Vagina (tissue), 2 donors: ENCODE measurements at regions not wholly inside any gene's neighbourhood (a gene's known extent, or its start where the extent isn't known, plus 50 kb on each side); places are given as distances from the start of the nearest gene placed in this dataset.

Experiments used
- DNase-seq, 2 donors: peaks; one replicate each; pipeline ENCODE4 v3.0.0-alpha.2; 2017; ENCODE audit errors: extremely low spot score in 2 of 2
- H3K27ac ChIP-seq: fragments of 200-600 bp; sonication (generic); one replicate; pipeline ENCODE4 v1.5.1; 2019
- H3K27me3 ChIP-seq: fragments of 200-600 bp; sonication (generic); one replicate; pipeline ENCODE4 v1.5.1; 2019
- H3K36me3 ChIP-seq, 2 donors: fragments of 200-600 bp; sonication (generic); one replicate each; pipeline ENCODE4 v1.5.1; 2017 to 2019
- H3K4me1 ChIP-seq: fragments of 200-600 bp; sonication (generic); one replicate; pipeline ENCODE4 v1.5.1; 2019
- H3K4me3 ChIP-seq, 2 donors: fragments of 200-600 bp; sonication (generic); 1 replicate in 1 of 2; 2 replicates in 1 of 2; pipeline ENCODE4 v1.5.1; 2016 to 2019
- H3K9me3 ChIP-seq: fragments of 200-600 bp; sonication (generic); one replicate; pipeline ENCODE4 v1.5.1; 2019
- POLR2A ChIP-seq, 2 donors: fragments of 450-650 bp; IDR thresholded peaks; one replicate each; pipeline ENCODE4 v1.6.1; 2017; ENCODE audit warnings: antibody characterized with exemption in 2 of 2, mild to moderate bottlenecking in 2 of 2, moderate library complexity in 2 of 2
- POLR2AphosphoS5 ChIP-seq, 2 donors: sonication (generic); formaldehyde crosslinking; IDR thresholded peaks; one replicate each; pipeline ENCODE4 v1.9.0; 2017; ENCODE audit warnings: antibody characterized with exemption in 2 of 2, mild to moderate bottlenecking in 2 of 2, low read depth in 1 of 2; ENCODE audit not compliant: insufficient read depth in 1 of 2
- intact Hi-C: fragments of 100-400 bp; cut with DNase I; formaldehyde crosslinking; loops from one replicate; pipeline ENCODE4 v1.15.1; 2023
- TF ChIP-seq, protein P1 (sequence below), 3 experiments: fragments of 450-650 bp in 2 of 3; fragments of 200-600 bp in 1 of 3; sonication (generic) in 1 of 3; IDR thresholded peaks; one replicate each; pipeline ENCODE4 v1.5.1; 2017 to 2019; ENCODE audit warnings: antibody characterized with exemption in 3 of 3, mild to moderate bottlenecking in 2 of 3, moderate library complexity in 2 of 3

DNA sequence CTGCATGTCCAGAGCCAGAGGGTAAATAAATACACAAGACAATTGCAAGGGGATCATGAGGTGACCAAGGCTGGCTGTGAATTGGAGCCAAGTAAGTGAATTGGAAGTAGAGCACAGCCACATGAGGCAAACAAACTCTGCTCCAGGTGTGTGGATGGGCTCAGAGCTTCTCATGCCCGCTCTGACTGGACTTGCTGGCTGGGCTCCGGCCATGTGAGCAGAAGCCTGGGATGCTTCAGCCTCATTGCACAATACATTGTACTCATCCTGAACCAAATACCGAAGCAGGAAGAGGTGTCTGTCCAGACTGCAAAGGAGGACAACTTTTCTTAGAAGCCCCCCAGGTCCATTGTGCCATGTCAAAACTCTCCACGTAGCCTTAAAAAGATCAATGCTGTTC lies 193.0 kb downstream of the TTC8 start:
- H3K9me3 ChIP-seq: no peaks in the 10 kb centered on the region
- no peak overlapping the region for H3K27ac ChIP-seq
- H3K27me3 ChIP-seq: no peaks in the 10 kb centered on the region
- H3K4me1 ChIP-seq: no peaks in the 10 kb centered on the region
- intact Hi-C loops: no loop called here
- no peaks in the 10 kb centered on the region for H3K36me3 ChIP-seq
- TF ChIP-seq POLR2A (IDR thresholded peaks at IDR 0.05) (no peak), POLR2AphosphoS5 (IDR thresholded peaks at IDR 0.05; ENCODE audit: insufficient read depth in 1 of 2, low read depth in 1 of 2) (no peak)
- TF ChIP-seq, protein P1, sequence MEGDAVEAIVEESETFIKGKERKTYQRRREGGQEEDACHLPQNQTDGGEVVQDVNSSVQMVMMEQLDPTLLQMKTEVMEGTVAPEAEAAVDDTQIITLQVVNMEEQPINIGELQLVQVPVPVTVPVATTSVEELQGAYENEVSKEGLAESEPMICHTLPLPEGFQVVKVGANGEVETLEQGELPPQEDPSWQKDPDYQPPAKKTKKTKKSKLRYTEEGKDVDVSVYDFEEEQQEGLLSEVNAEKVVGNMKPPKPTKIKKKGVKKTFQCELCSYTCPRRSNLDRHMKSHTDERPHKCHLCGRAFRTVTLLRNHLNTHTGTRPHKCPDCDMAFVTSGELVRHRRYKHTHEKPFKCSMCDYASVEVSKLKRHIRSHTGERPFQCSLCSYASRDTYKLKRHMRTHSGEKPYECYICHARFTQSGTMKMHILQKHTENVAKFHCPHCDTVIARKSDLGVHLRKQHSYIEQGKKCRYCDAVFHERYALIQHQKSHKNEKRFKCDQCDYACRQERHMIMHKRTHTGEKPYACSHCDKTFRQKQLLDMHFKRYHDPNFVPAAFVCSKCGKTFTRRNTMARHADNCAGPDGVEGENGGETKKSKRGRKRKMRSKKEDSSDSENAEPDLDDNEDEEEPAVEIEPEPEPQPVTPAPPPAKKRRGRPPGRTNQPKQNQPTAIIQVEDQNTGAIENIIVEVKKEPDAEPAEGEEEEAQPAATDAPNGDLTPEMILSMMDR (IDR thresholded peaks at IDR 0.05): no peak
- no peak overlapping the region for H3K4me3 ChIP-seq
- DNase-seq: no peak

DNA sequence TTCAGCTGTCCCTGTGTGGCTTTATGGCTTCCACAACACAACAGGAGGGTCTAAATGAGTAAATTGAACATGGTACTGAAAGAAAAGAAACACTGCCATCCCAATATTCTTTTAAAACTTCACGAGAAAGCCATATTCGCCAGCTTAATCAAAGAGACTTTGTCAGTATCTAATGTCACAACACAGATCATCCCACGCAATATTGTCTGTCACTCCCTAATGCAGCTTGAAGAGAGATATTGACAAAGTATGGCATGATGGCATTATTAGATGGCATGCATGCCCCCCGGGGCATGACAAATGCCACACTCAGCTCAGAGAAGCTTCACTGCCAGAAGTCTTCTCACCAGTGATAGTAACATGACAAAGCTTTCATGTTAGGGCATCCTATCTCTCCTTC lies 197.8 kb downstream of the TTC8 start:
- no peak overlapping the region for H3K27ac ChIP-seq
- DNase-seq: no peak
- TF ChIP-seq POLR2A (IDR thresholded peaks at IDR 0.05) (no peak), POLR2AphosphoS5 (IDR thresholded peaks at IDR 0.05; ENCODE audit: insufficient read depth in 1 of 2, low read depth in 1 of 2) (no peak)
- TF ChIP-seq, protein P1 (IDR thresholded peaks at IDR 0.05): no peak
- intact Hi-C loops: no loop called here
- peaks cover 9% of the 10 kb centered on the region for H3K4me1 ChIP-seq
- no peaks in the 10 kb centered on the region for H3K27me3 ChIP-seq
- no peak overlapping the region for H3K4me3 ChIP-seq
- H3K9me3 ChIP-seq: no peaks in the 10 kb centered on the region
- H3K36me3 ChIP-seq: no peaks in the 10 kb centered on the region

DNA sequence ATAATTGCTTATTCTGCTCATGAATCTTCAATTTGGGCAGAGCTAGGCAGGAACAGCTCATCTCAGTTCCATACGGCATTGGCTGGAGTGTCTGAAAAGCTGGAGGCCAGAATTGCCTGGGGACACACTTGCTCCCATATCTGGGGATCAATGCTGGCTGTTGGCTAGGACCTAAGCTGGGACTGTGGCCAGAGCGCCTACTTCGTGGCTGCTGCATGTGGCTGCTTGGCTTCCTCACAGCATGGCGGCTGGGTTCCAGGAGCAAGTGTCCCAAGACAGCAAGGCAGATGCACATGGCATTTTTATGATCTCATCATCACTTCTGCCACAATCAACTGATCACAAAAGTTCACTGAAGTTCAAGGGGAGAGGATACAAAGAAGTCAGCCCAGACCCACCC lies 200.2 kb downstream of the TTC8 start:
- peak in 1 of 2 donors; percentile 40 for DNase-seq
- TF ChIP-seq POLR2AphosphoS5 (IDR thresholded peaks at IDR 0.05; ENCODE audit: insufficient read depth in 1 of 2, low read depth in 1 of 2) (no peak), POLR2A (IDR thresholded peaks at IDR 0.05) (no peak)
- TF ChIP-seq, protein P1 (IDR thresholded peaks at IDR 0.05): no peak
- intact Hi-C loops: no loop called here
- no peaks in the 10 kb centered on the region for H3K9me3 ChIP-seq
- peaks cover 14% of the 10 kb centered on the region for H3K4me1 ChIP-seq
- H3K27me3 ChIP-seq: no peaks in the 10 kb centered on the region
- H3K27ac ChIP-seq: no peak overlapping the region
- H3K4me3 ChIP-seq: no peak overlapping the region
- no peaks in the 10 kb centered on the region for H3K36me3 ChIP-seq

DNA sequence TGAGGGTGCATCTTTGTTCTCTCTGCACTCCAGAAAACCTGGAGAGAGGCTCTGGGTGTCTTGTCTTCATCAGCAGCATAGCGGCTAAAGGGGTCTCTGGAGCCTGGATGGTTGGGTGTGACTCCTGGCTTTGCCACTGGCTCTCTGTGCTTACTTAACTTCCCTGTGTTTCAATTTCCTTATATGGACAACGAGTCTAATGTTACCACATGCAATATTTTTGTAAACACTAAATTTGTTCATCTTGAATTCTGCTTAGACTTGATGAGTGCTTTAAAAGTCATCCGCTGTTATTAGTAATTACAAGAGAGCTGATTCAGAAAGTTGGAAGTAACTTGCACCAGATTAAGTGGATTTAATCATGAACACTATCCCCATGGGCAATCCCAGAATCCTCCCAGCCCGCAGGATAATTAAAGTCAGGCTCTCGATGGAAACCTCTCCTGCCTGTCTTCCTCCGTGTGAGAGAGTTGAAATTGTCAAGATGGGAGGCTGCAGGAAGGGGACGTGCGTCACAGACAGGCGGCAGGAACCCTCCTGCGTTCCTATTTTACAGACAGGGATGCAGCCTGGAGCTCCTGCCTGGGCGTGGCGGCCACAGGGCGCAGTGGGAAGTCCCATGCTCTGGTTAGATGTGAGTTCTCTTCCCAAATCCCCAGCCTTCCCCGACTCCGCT lies 201.2 kb downstream of the TTC8 start:
- Histone ChIP-seq H3K27ac (peak overlapping the region; percentile 24), H3K27me3 (no peaks in the 10 kb centered on the region)
- intact Hi-C loops: no loop called here

DNA sequence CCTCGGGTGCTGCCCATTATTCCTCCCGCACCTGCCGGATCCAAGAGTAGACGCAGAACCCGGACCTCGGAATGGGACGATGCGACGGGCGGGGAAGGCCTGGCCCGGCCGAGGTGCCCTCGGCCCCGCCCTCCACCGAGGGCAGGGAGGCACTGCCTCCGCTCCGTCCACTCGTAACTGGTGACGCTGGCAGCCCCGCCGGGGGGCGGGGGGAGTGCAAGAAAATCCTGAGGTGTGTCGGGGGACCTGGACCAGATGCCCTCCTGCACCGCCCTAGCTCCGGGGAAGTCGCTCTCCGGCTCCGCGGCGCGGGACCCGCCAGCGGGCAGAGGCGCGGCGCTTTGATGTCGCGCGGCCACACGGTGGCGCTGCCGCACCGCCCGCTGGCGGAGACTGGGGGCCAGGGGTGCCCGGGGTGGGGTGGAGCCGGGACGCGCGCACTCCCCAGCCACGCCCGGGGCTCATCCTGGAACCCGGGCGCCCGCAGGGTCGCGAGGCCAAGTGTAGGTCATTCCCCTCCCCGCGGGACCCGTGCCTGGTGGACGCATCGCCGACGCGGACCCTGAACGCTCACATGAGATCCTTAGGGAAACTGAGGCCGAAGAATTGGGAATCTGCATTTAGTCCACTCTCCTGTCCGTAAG lies 202.8 kb downstream of the TTC8 start:
- Histone ChIP-seq H3K36me3 (no peaks in the 10 kb centered on the region), H3K27me3 (no peaks in the 10 kb centered on the region), H3K9me3 (no peaks in the 10 kb centered on the region), H3K4me1 (peaks cover 14% of the 10 kb centered on the region), H3K27ac (no peak overlapping the region), H3K4me3 (peak overlapping the region; percentile 41 to 53)
- intact Hi-C loops: no loop called here
- TF ChIP-seq, protein P1 (IDR thresholded peaks at IDR 0.05): peak; percentile 56 to 95 (median 78)
- no peak for TF ChIP-seq POLR2AphosphoS5 (IDR thresholded peaks at IDR 0.05; ENCODE audit: insufficient read depth in 1 of 2, low read depth in 1 of 2)
- peak in 1 of 2 donors; percentile 77 for DNase-seq

More for the DNA sequence above, 201.2 kb downstream of the TTC8 start:
- Histone ChIP-seq H3K9me3 (no peaks in the 10 kb centered on the region), H3K4me3 (no peak overlapping the region), H3K36me3 (no peaks in the 10 kb centered on the region), H3K4me1 (peaks cover 14% of the 10 kb centered on the region)
- DNase-seq: peak in 1 of 2 donors; percentile 86
- TF ChIP-seq POLR2AphosphoS5 (IDR thresholded peaks at IDR 0.05; ENCODE audit: insufficient read depth in 1 of 2, low read depth in 1 of 2): peak in 1 of 2 donors; percentile 40
- TF ChIP-seq POLR2A (IDR thresholded peaks at IDR 0.05): no peak
